ENCODE measurements at regions not wholly inside any gene's neighbourhood (a gene's known extent, or its start where the extent isn't known, plus 50 kb on each side); places are given as distances from the start of the nearest gene placed in this dataset.
A peak's percentile ranks its signal among the peaks of the same experiment; 100 is the strongest.

- peak; percentile 18 for DNase-seq (ENCODE audit: low read depth)
These were observed 159.0 kb upstream of the CHRNA7 start for GRCh38 chr15:31871166-31871886.

GRCh38 chr15:31871887-31872281 lies 158.4 kb upstream of the CHRNA7 start:
- DNase-seq (ENCODE audit: low read depth), result no peak

DNA sequence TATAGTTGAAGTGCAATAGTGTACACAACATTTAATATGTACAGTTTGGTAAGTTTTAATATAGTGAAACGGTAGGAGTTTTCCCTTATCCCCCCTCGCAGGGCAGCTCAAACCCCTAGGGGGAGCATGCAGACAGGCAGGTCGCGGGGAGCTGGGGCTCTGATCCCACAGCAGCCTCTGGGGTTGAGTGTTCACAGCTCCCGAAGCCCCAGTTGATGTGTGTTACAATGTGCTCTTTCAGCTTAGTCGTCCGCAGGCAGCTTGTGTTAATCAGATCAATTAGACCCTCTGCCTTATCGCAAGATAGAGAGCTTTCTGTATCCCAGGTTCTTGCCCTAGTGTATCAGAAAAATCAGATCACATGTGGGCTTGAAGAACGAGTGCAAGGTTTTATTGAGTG lies 143.1 kb upstream of the CHRNA7 start:
- no peak for DNase-seq (ENCODE audit: low read depth)

DNA sequence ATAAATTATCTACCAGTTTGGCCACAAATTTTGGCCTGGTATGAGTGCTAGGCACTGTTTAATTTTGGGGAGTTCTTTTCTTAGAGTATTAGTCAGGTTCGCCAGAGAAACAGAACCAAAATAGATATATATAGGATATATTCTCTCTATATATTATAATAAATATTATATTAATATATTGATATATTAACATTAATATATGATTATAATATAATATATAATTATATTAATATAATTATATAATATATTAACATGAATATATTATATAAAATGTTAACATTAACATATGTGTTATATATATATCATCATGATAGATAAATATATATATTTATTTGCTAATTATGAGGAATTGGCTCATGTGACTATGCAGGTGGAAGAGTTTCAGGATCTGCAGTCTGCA lies 137.8 kb upstream of the CHRNA7 start:
- DNase-seq (ENCODE audit: low read depth), result no peak

DNA sequence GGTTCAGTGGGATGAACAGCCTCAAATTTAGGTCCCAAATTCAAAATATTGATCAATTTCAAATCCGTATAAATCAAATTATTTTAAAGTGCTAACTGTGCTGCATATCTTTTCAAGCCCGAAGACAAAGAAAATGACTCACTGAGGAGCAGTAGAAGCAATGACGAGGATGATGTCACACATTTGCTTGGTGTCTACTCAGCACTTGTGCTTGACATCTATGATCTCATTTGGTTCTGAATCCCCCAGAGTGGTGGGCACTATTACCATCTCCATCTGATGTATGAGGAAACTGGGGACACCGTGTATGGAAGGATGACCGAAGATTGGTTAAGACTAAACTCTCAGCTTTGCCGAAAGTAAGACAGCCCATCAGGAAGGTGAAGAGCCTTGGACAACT lies 136.5 kb upstream of the CHRNA7 start:
- DNase-seq (ENCODE audit: low read depth), result no peak

DNA sequence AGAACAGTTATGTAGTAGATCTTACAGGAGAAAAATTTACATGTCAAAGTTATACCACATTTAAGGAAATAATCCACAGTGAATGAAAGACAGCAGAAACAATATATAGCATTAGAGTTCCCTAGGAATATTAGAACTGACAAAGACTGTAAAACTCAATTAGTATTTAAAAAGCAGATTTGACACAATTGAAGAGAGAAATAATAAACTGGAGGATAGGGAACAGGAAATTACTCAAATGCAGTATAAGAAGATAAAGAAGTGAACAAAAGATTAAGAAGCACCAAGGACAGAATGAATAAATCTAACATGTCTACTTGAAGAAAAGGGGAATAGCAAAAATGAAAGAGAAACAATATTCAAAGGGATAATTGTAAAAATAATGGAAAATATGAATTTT lies 132.6 kb upstream of the CHRNA7 start:
- DNase-seq (ENCODE audit: low read depth), result no peak

GRCh38 chr15:31901501-31901900 lies 128.8 kb upstream of the CHRNA7 start:
- no peak for DNase-seq (ENCODE audit: low read depth)

- no peak for DNase-seq (ENCODE audit: low read depth)
These were observed 125.3 kb upstream of the CHRNA7 start for GRCh38 chr15:31905054-31905453.

DNA sequence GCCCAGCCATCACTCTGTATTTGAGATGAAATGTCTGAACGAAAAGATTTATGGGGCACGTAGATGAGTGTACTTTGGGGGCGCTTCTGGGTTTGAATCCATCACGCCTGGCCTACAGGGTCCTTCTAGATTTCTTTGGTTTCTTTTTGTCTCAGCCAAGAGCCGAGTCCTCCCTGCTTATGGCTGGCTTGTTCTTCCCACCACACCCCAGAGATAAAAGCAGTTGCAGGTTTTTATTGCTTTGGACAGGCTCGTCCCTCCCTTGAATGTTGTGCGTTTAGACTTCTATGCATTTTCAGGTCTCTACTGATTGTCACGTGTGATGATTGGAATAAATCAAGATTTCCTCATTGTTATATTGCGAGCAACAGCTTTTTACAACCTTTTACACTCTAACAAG lies 104.8 kb upstream of the CHRNA7 start:
- no peak for DNase-seq (ENCODE audit: low read depth)

DNA sequence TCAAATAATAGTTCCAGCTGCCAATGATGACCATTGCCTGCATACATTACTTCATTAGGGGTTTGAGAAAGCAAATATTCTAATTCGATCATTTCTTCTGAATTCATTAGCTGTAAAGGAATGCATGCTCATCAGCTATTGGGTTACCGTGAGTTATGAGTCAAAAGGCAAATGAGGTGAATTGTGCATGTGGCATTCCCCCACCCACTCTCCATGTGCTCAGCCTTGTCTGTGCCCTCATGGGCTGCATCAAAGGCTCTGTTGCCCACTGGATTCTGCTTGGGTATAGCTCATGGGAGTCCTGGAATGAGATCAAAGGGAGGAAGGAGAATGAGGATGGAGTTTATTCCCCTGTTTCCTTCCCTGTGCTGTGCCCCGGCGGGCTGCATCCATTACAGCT lies 99.3 kb upstream of the CHRNA7 start:
- DNase-seq (ENCODE audit: low read depth), result no peak

- peak; percentile 41 for DNase-seq (ENCODE audit: low read depth)
These were observed 97.7 kb upstream of the CHRNA7 start for GRCh38 chr15:31932576-31932975.

- DNase-seq (ENCODE audit: low read depth), result peak; percentile 66
These were observed 95.5 kb upstream of the CHRNA7 start for GRCh38 chr15:31934821-31935220.

- no peak for DNase-seq (ENCODE audit: low read depth)
These were observed 76.8 kb upstream of the CHRNA7 start for GRCh38 chr15:31953478-31953877.

DNA sequence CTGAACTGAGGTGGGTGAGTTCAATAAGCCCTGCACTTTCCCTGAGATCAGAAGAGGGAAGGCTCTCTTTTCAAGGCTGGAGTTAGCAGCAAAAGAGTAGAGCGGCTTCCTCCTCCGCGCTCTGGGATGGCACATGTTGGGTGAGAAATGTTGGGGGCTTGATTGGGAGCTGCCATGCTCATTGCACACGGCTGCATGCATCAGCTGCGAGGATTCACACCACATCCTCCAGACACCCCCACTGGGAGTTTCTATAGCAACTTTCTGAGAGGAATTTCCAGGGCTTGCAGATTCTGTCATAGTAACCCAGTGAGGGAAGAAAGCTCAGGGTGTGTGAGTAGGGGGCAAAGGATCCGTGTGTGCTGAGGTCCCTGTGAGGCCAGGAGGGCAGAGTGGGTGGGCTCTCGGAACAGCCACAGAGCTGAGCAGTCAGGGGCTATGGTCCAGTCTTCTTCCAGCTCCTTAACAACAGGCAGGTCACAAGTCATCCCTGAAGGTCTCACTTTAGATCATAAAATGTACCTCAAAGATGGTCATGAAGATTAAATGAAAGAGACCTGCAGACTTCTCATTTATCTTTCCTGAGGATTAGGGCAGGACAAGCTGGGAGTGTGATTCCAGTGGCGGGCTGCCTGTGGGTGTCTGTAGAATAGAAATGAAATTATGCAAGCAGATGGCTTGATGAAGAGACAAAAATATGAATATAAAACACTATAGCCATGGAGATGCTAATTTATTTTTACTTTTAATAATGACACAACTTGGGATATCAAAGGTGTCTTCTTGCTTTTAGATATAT lies 75.7 kb upstream of the CHRNA7 start:
- DNase-seq (ENCODE audit: low read depth), result no peak

DNA sequence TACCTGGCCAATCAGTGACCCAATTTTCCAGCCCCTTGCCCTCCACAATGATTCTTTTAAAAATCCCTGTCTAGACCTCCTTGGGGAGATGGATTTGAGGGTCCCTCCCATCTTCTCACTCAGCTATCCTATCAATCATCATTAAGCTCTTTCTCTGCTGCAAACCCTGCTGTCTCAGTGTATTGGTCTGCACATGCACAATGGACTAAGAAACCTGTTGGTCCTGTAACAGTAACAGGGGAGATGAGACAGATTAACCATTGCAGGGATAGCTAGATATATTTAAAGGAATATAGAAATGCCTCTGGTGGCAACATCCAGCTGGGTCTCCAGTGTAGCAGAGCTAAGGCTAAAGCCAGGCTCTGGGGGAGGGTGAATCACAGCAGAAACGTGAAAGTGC lies 74.6 kb upstream of the CHRNA7 start:
- DNase-seq (ENCODE audit: low read depth), result no peak

DNA sequence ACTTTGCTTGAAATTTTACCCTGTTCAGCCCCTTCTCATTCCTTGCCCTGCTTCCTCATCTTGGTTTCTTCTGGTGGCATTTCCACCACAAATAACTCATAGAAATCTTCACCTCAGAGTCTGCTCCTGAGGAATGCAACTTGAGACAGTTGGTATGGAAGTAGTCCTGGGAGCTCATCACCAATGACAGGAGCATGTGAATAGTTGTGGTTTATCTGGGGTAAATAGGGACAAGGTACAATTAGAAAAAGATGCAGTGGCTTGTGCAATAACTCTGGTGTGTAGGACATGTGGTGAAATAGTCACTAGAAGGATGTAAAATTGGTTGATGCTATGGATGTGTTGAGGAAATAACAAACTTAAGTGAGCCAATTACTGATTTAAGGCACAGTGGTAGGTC lies 72.7 kb upstream of the CHRNA7 start:
- DNase-seq (ENCODE audit: low read depth), result no peak

- DNase-seq (ENCODE audit: low read depth), result no peak
These were observed 65.6 kb upstream of the CHRNA7 start for GRCh38 chr15:31964586-31965307.

- no peak for DNase-seq (ENCODE audit: low read depth)
These were observed 60.3 kb upstream of the CHRNA7 start for GRCh38 chr15:31970007-31970406.

DNA sequence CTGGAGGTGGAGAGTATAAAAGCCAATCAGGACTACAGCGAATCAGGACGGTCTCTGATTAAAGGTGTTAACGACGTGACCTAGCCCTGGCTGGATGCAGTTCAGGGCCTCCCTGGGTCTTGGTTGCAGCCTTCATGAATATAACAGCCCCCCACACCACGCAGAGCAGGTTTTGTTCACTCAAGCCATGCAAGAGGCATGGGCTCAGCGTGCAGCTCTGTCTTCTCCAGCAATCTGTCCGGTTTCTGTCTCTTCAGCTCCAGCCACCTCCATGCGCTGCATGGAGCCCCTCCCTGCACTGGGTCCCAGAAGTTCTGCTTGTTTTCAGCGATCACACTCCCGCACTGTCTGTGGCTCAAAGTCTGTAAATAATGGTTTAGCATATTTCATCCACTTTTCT lies 57.1 kb upstream of the CHRNA7 start:
- DNase-seq (ENCODE audit: low read depth), result no peak

- DNase-seq (ENCODE audit: low read depth), result no peak
These were observed 56.0 kb upstream of the CHRNA7 start for GRCh38 chr15:31974154-31974794.

GRCh38 chr15:31974855-31975829 lies 55.2 kb upstream of the CHRNA7 start:
- peak; percentile 29 for DNase-seq (ENCODE audit: low read depth)

All from RPMI7951 (cell line).